ENCODE measurements at regions not wholly inside any gene's neighbourhood (a gene's known extent, or its start where the extent isn't known, plus 50 kb on each side); places are given as distances from the start of the nearest gene placed in this dataset.

GRCh38 chr18:73366713-73367112 lies 498.9 kb upstream of the NETO1 start:
- no peak overlapping the region for H3K4me2 ChIP-seq
- no peaks in the 10 kb centered on the region for H3K79me2 ChIP-seq
- H3K36me3 ChIP-seq (replicated peaks; ENCODE audit: insufficient read depth, low read depth) = no peaks in the 10 kb centered on the region
- H3K9me2 ChIP-seq (replicated peaks; ENCODE audit: insufficient read depth) = no peaks in the 10 kb centered on the region
- no peaks in the 10 kb centered on the region for H3K27me3 ChIP-seq
- no peaks in the 10 kb centered on the region for H3K9me3 ChIP-seq (ENCODE audit: low read depth)
- H2AFZ ChIP-seq = no peak overlapping the region
- no peaks in the 10 kb centered on the region for H3K4me1 ChIP-seq (ENCODE audit: insufficient read depth)
- H3K4me3 ChIP-seq = no peak overlapping the region
- TF ChIP-seq EZH2 (IDR thresholded peaks at IDR 0.05; ENCODE audit: borderline replicate concordance) (no peak), EZH2phosphoT487 (IDR thresholded peaks at IDR 0.05; ENCODE audit: low read depth, severe bottlenecking, unreplicated experiment) (no peak)
- no peak for DNase-seq (ENCODE audit: low spot score)
- WGBS (ENCODE audit: low lambda C conversion rate, missing lambda C conversion rate) = 76% methylated on average over 3 of the region's 3 CpGs
- H3K27ac ChIP-seq = no peak overlapping the region
- H4K20me1 ChIP-seq (ENCODE audit: insufficient read depth, poor library complexity, severe bottlenecking) = no peaks in the 10 kb centered on the region

GRCh38 chr18:73365018-73365417 lies 497.2 kb upstream of the NETO1 start:
- Histone ChIP-seq H3K27me3 (no peaks in the 10 kb centered on the region), H2AFZ (no peak overlapping the region), H3K27ac (no peak overlapping the region)

GRCh38 chr18:73355121-73355520 lies 487.3 kb upstream of the NETO1 start:
- Histone ChIP-seq H3K4me2 (no peak overlapping the region), H3K27me3 (no peaks in the 10 kb centered on the region), H3K79me2 (no peaks in the 10 kb centered on the region), H3K9me3 (ENCODE audit: low read depth) (no peaks in the 10 kb centered on the region), H2AFZ (no peak overlapping the region), H3K4me3 (no peak overlapping the region), H3K9me2 (replicated peaks; ENCODE audit: insufficient read depth) (no peaks in the 10 kb centered on the region), H4K20me1 (ENCODE audit: insufficient read depth, poor library complexity, severe bottlenecking) (no peaks in the 10 kb centered on the region), H3K4me1 (ENCODE audit: insufficient read depth) (no peaks in the 10 kb centered on the region), H3K36me3 (replicated peaks; ENCODE audit: insufficient read depth, low read depth) (no peaks in the 10 kb centered on the region), H3K27ac (no peak overlapping the region)
- no peak for TF ChIP-seq EZH2phosphoT487 (IDR thresholded peaks at IDR 0.05; ENCODE audit: low read depth, severe bottlenecking, unreplicated experiment)
- TF ChIP-seq EZH2 (IDR thresholded peaks at IDR 0.05; ENCODE audit: borderline replicate concordance) = no peak
- TF ChIP-seq CTCF (IDR thresholded peaks at IDR 0.05; ENCODE audit: poor library complexity) = no peak
- 87% methylated on average over 1 of the region's 1 CpG for WGBS (ENCODE audit: low lambda C conversion rate, missing lambda C conversion rate)
- DNase-seq (ENCODE audit: low spot score) = no peak

More at GRCh38 chr18:73365018-73365417, 497.2 kb upstream of the NETO1 start:
- H3K9me2 ChIP-seq (replicated peaks; ENCODE audit: insufficient read depth) = no peaks in the 10 kb centered on the region
- DNase-seq (ENCODE audit: low spot score) = no peak
- WGBS (ENCODE audit: low lambda C conversion rate, missing lambda C conversion rate) = 80% methylated on average over 4 of the region's 4 CpGs
- no peaks in the 10 kb centered on the region for H3K36me3 ChIP-seq (replicated peaks; ENCODE audit: insufficient read depth, low read depth)
- TF ChIP-seq EZH2 (IDR thresholded peaks at IDR 0.05; ENCODE audit: borderline replicate concordance) (no peak), CTCF (IDR thresholded peaks at IDR 0.05; ENCODE audit: poor library complexity) (no peak), EZH2phosphoT487 (IDR thresholded peaks at IDR 0.05; ENCODE audit: low read depth, severe bottlenecking, unreplicated experiment) (no peak)
- no peaks in the 10 kb centered on the region for H4K20me1 ChIP-seq (ENCODE audit: insufficient read depth, poor library complexity, severe bottlenecking)
- H3K4me2 ChIP-seq = no peak overlapping the region
- H3K4me1 ChIP-seq (ENCODE audit: insufficient read depth) = no peaks in the 10 kb centered on the region
- no peaks in the 10 kb centered on the region for H3K9me3 ChIP-seq (ENCODE audit: low read depth)
- H3K4me3 ChIP-seq = no peak overlapping the region
- no peaks in the 10 kb centered on the region for H3K79me2 ChIP-seq

- Histone ChIP-seq H3K27ac (no peak overlapping the region), H2AFZ (no peak overlapping the region), H3K9me2 (replicated peaks; ENCODE audit: insufficient read depth) (no peaks in the 10 kb centered on the region), H3K4me1 (ENCODE audit: insufficient read depth) (no peaks in the 10 kb centered on the region), H3K4me2 (no peak overlapping the region), H3K27me3 (no peaks in the 10 kb centered on the region), H3K36me3 (replicated peaks; ENCODE audit: insufficient read depth, low read depth) (no peaks in the 10 kb centered on the region), H3K9me3 (ENCODE audit: low read depth) (no peaks in the 10 kb centered on the region), H4K20me1 (ENCODE audit: insufficient read depth, poor library complexity, severe bottlenecking) (no peaks in the 10 kb centered on the region), H3K79me2 (no peaks in the 10 kb centered on the region), H3K4me3 (no peak overlapping the region)
- DNase-seq (ENCODE audit: low spot score) = no peak
- TF ChIP-seq EZH2phosphoT487 (IDR thresholded peaks at IDR 0.05; ENCODE audit: low read depth, severe bottlenecking, unreplicated experiment) = no peak
- no peak for TF ChIP-seq CTCF (IDR thresholded peaks at IDR 0.05; ENCODE audit: poor library complexity)
- TF ChIP-seq EZH2 (IDR thresholded peaks at IDR 0.05; ENCODE audit: borderline replicate concordance) = no peak
- WGBS (ENCODE audit: low lambda C conversion rate, missing lambda C conversion rate) = 32% methylated on average over 1 of the region's 1 CpG
Observed at GRCh38 chr18:73352546-73352945, 484.8 kb upstream of the NETO1 start.

All from hepatocyte (in vitro differentiated cells).